CD4-positive, CD25-positive, alpha-beta regulatory T cell (primary cell): ENCODE measurements at regions not wholly inside any gene's neighbourhood (a gene's known extent, or its start where the extent isn't known, plus 50 kb on each side); places are given as distances from the start of the nearest gene placed in this dataset.
A peak's percentile ranks its signal among the peaks of the same experiment; 100 is the strongest.

Experiments used
- ATAC-seq, 2 donors: fragments of 150-1000 bp; cut with Tn5 transposase; one replicate each; pipeline ENCODE4 v1.10.0; 2021; ENCODE audit warnings: low read depth in 2 of 2, moderate number of reproducible peaks in 2 of 2, moderate library complexity in 1 of 2
- DNase-seq, 3 donors: peaks; one replicate each; pipeline versions ENCODE4 v3.0.0 to v3.0.0-alpha.2; 2012 to 2022; ENCODE audit warnings: mixed read lengths in 1 of 3
- H3K27ac ChIP-seq: one replicate; pipeline ENCODE4 v1.7.0; 2013; ENCODE audit warnings: mild to moderate bottlenecking, low read length; ENCODE audit not compliant: insufficient read depth, poor library complexity, severe bottlenecking
- H3K27me3 ChIP-seq: one replicate; pipeline ENCODE4 v1.7.0; 2013; ENCODE audit warnings: low read length; ENCODE audit not compliant: control insufficient read depth, insufficient read depth
- H3K36me3 ChIP-seq: one replicate; pipeline ENCODE4 v1.7.0; 2013; ENCODE audit warnings: mild to moderate bottlenecking, low read length, moderate library complexity; ENCODE audit not compliant: control insufficient read depth, insufficient read depth
- H3K4me1 ChIP-seq: 2 replicates; pipeline ENCODE4 v1.7.0; 2013; ENCODE audit warnings: mild to moderate bottlenecking, low read length; ENCODE audit not compliant: insufficient read depth, control insufficient read depth, poor library complexity, severe bottlenecking
- H3K4me3 ChIP-seq: one replicate; pipeline ENCODE4 v1.7.0; 2013; ENCODE audit warnings: low read depth, mild to moderate bottlenecking, low read length, moderate library complexity
- H3K9me3 ChIP-seq, 2 experiments: 1 replicate in 1 of 2; 2 replicates in 1 of 2; pipeline ENCODE4 v1.7.0; 2013; ENCODE audit warnings: low read length in 2 of 2, mild to moderate bottlenecking in 1 of 2, moderate library complexity in 1 of 2; ENCODE audit not compliant: control insufficient read depth in 2 of 2
- H3K27ac Mint-ChIP-seq, 3 donors: one replicate each; pipeline ENCODE4 v1.8.0; 2020 to 2022; ENCODE audit warnings: mild to moderate bottlenecking in 3 of 3, mixed read lengths in 3 of 3, moderate library complexity in 2 of 3
- H3K27me3 Mint-ChIP-seq: one replicate; pipeline ENCODE4 v1.8.0; 2022; ENCODE audit warnings: mild to moderate bottlenecking, mixed read lengths
- H3K36me3 Mint-ChIP-seq: one replicate; pipeline ENCODE4 v1.8.0; 2020; ENCODE audit warnings: mixed read lengths
- H3K4me1 Mint-ChIP-seq, 4 donors: one replicate each; pipeline ENCODE4 v1.8.0; 2020 to 2022; ENCODE audit warnings: mixed read lengths in 4 of 4, mild to moderate bottlenecking in 1 of 4
- H3K4me3 Mint-ChIP-seq, 4 donors: one replicate each; pipeline ENCODE4 v1.8.0; 2020 to 2022; ENCODE audit warnings: mild to moderate bottlenecking in 4 of 4, mixed read lengths in 4 of 4, moderate library complexity in 3 of 4
- H3K9me3 Mint-ChIP-seq, 7 donors: one replicate each; pipeline ENCODE4 v1.8.0; 2020 to 2022; ENCODE audit warnings: mixed read lengths in 7 of 7, mild to moderate bottlenecking in 3 of 7, moderate library complexity in 2 of 7

DNA sequence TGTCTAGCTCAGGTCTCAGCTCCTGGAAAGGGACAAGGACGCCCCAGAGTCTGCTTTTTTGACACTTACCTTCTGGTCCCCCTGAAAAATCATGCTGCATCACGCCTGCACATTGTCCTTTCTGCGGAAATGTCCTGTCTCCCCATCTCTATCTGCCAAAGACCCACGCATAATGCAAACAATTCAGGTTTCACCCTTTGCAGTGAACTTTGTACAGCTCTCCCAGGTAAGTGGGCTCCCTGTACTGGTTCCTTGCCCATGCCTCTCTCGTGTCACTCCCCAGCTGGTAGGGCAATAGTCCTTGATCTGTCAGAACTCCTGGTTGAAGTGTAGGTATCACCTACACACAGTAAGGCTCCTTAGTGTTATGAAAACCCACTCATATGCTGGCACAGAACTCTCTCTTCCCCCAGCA lies 102.9 kb upstream of the IRF2BP2 start:
- H3K4me3 Mint-ChIP-seq, result no peak overlapping the region

GRCh38 chr1:234710936-234711724 lies 101.2 kb upstream of the IRF2BP2 start:
- Mint-ChIP-seq H3K27me3 (peaks cover 5% of the 10 kb centered on the region), H3K27ac (no peak overlapping the region), H3K36me3 (no peaks in the 10 kb centered on the region), H3K4me1 (peaks cover 0 to 5% (median under 1%) of the 10 kb centered on the region in 4 donors), H3K9me3 (peaks cover 0 to 2% (median 0%) of the 10 kb centered on the region in 7 donors), H3K4me3 (no peak overlapping the region)
- Histone ChIP-seq H3K27me3 (no peaks in the 10 kb centered on the region), H3K27ac (no peak overlapping the region), H3K4me1 (no peaks in the 10 kb centered on the region), H3K4me3 (no peak overlapping the region), H3K36me3 (no peaks in the 10 kb centered on the region), H3K9me3 (no peaks in the 10 kb centered on the region)
- DNase-seq (no peak), ATAC-seq (no peak)

More for the DNA sequence above, 102.9 kb upstream of the IRF2BP2 start:
- no peaks in the 10 kb centered on the region for H3K9me3 ChIP-seq
- DNase-seq (no peak), ATAC-seq (no peak)
- no peaks in the 10 kb centered on the region for H3K4me1 ChIP-seq
- H3K27ac Mint-ChIP-seq, result no peak overlapping the region
- peaks cover 5% of the 10 kb centered on the region for H3K27me3 Mint-ChIP-seq
- no peaks in the 10 kb centered on the region for H3K36me3 ChIP-seq
- H3K4me3 ChIP-seq, result no peak overlapping the region
- H3K36me3 Mint-ChIP-seq, result no peaks in the 10 kb centered on the region
- H3K4me1 Mint-ChIP-seq, result peaks cover 0 to 4% (median under 1%) of the 10 kb centered on the region in 4 donors
- peaks cover 0 to 2% (median 0%) of the 10 kb centered on the region in 7 donors for H3K9me3 Mint-ChIP-seq
- H3K27ac ChIP-seq, result no peak overlapping the region
- no peaks in the 10 kb centered on the region for H3K27me3 ChIP-seq

DNA sequence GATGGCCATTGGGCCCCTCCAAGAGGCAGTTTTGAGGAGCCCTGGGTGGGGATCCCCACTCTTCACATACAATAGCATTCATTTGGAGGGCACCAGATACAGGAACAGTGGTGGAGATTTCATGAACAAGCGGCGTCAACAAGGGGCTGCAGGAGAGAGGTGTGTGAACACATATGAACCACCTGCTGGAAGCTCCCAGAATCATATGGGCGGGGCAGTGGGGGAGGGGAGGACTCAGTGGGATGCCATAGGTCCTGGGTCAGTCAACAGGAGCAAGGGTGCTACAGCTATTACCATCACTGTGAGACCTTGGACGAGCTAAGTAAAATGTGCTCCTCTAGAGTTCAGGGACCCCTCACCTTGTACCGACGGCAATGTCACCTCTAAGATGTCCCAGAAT lies 100.4 kb upstream of the IRF2BP2 start:
- H3K27ac Mint-ChIP-seq, result no peak overlapping the region
- ATAC-seq (no peak), DNase-seq (no peak)
- Histone ChIP-seq H3K4me1 (no peaks in the 10 kb centered on the region), H3K27ac (no peak overlapping the region), H3K27me3 (no peaks in the 10 kb centered on the region), H3K9me3 (no peaks in the 10 kb centered on the region), H3K4me3 (no peak overlapping the region), H3K36me3 (no peaks in the 10 kb centered on the region)
- H3K36me3 Mint-ChIP-seq, result no peaks in the 10 kb centered on the region
- no peak overlapping the region for H3K4me3 Mint-ChIP-seq
- peaks cover 0 to 2% (median 0%) of the 10 kb centered on the region in 7 donors for H3K9me3 Mint-ChIP-seq
- peaks cover 0 to 13% (median 7%) of the 10 kb centered on the region in 4 donors for H3K4me1 Mint-ChIP-seq
- H3K27me3 Mint-ChIP-seq, result peaks cover 7% of the 10 kb centered on the region

GRCh38 chr1:234709473-234710228 lies 99.7 kb upstream of the IRF2BP2 start:
- DNase-seq (no peak), ATAC-seq (no peak)
- Mint-ChIP-seq H3K9me3 (peaks cover 0 to 2% (median 0%) of the 10 kb centered on the region in 7 donors), H3K27ac (peak overlapping the region in 1 of 3 donors; percentile 26), H3K4me3 (no peak overlapping the region), H3K36me3 (no peaks in the 10 kb centered on the region), H3K27me3 (peaks cover 6% of the 10 kb centered on the region), H3K4me1 (peaks cover 0 to 14% (median 8%) of the 10 kb centered on the region in 4 donors)
- Histone ChIP-seq H3K4me3 (no peak overlapping the region), H3K4me1 (no peaks in the 10 kb centered on the region), H3K27ac (no peak overlapping the region), H3K27me3 (no peaks in the 10 kb centered on the region), H3K36me3 (no peaks in the 10 kb centered on the region), H3K9me3 (no peaks in the 10 kb centered on the region)

DNA sequence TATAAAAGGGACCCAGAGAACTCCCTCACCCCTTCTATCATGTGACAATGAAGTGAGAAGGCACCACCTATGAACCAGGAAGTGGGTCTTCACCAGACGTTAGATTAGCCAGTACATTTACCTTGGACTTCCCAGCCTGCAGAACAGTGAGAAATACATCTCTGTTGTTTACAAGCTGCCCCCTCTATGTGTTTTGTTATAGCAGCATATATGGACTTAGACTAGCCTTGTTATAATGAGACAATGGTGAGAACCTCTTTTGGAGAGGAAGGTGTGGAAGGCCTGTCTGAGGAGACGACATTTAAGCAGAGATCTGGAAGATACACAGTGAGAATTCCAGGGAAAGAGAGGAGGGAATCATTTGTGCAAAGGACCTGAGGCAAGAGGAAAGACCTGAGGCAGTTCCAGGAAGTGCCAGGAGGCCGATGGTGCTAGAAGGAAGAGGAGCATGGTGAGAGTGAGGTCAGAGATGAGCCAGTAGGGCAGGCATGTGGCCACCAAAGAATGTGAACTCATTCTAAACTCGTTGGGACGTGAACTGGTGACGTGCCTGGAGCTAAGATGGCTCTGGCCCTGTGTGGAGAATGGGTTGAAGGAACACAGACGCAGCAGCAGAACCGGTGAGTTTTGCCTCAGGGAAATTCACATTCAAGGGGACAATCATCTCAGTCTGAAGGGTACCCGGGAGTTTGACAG lies 98.9 kb upstream of the IRF2BP2 start:
- H3K36me3 ChIP-seq, result no peaks in the 10 kb centered on the region
- Mint-ChIP-seq H3K27ac (peak overlapping the region in 1 of 3 donors; percentile 55), H3K27me3 (peaks cover 6% of the 10 kb centered on the region), H3K4me3 (peak overlapping the region in 1 of 4 donors; percentile 71), H3K9me3 (peaks cover 0 to 2% (median 0%) of the 10 kb centered on the region in 7 donors), H3K4me1 (peaks cover 0 to 14% (median 8%) of the 10 kb centered on the region in 4 donors), H3K36me3 (no peaks in the 10 kb centered on the region)
- no peaks in the 10 kb centered on the region for H3K27me3 ChIP-seq
- no peaks in the 10 kb centered on the region for H3K9me3 ChIP-seq
- no peaks in the 10 kb centered on the region for H3K4me1 ChIP-seq
- no peak overlapping the region for H3K27ac ChIP-seq
- no peak overlapping the region for H3K4me3 ChIP-seq
- no peak for ATAC-seq
- DNase-seq, result no peak

DNA sequence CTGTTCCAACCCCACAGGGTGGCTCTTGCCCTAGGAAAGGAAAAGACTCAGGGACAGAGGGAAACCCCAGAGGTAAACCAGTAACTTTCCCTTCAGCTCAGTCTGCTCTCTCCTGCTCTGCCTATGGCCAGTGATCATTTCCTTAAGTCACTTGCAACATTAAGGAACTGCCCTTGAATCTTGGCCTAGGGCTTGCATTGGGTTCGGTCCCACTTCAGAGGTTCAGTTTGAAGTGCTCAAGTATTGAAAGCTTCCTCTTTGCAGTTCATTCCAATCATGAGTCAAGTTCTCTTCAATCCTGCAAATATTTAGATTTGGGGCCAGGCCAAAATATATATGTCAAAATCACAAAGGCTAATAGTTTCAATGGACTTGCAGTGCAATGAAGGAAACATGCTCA lies 97.7 kb upstream of the IRF2BP2 start:
- DNase-seq (no peak), ATAC-seq (no peak)
- Mint-ChIP-seq H3K27me3 (peaks cover 12% of the 10 kb centered on the region), H3K27ac (no peak overlapping the region), H3K36me3 (no peaks in the 10 kb centered on the region), H3K4me1 (peaks cover 0 to 14% (median 7%) of the 10 kb centered on the region in 4 donors), H3K9me3 (peaks cover 0 to 3% (median 0%) of the 10 kb centered on the region in 7 donors), H3K4me3 (no peak overlapping the region)
- Histone ChIP-seq H3K9me3 (no peaks in the 10 kb centered on the region), H3K4me3 (no peak overlapping the region), H3K27me3 (no peaks in the 10 kb centered on the region), H3K4me1 (no peaks in the 10 kb centered on the region), H3K36me3 (no peaks in the 10 kb centered on the region), H3K27ac (no peak overlapping the region)

DNA sequence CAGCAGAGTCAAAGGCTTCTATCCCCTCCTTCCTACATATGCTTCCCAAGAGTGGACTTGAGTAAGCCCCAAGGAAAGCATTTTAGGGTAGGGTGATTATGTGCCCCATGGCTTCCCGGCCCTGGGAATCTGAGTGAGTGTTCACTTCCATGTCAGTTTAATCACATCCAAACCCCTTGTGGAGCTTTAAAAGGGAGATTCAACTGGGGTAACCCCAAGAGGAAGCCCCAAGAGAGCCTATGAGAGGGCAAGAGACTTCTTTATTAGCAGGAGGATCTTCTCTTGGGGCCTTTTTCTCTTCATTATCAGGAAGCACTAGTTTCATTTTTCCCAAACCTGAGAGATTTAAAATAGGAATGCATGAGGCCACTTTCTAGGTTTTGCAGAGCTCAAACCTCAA lies 97.0 kb upstream of the IRF2BP2 start:
- ATAC-seq (no peak), DNase-seq (no peak)
- H3K27ac Mint-ChIP-seq, result no peak overlapping the region
- no peak overlapping the region for H3K27ac ChIP-seq
- H3K4me3 Mint-ChIP-seq, result no peak overlapping the region
- no peaks in the 10 kb centered on the region for H3K9me3 ChIP-seq
- no peak overlapping the region for H3K4me3 ChIP-seq
- H3K27me3 Mint-ChIP-seq, result peaks cover 12% of the 10 kb centered on the region
- peaks cover 0 to 3% (median 0%) of the 10 kb centered on the region in 7 donors for H3K9me3 Mint-ChIP-seq
- no peaks in the 10 kb centered on the region for H3K36me3 Mint-ChIP-seq
- H3K4me1 Mint-ChIP-seq, result peaks cover 0 to 14% (median 7%) of the 10 kb centered on the region in 4 donors
- H3K4me1 ChIP-seq, result no peaks in the 10 kb centered on the region
- H3K36me3 ChIP-seq, result no peaks in the 10 kb centered on the region
- H3K27me3 ChIP-seq, result no peaks in the 10 kb centered on the region
